Ovary (tissue), 3 donors: ENCODE measurements at regions not wholly inside any gene's neighbourhood (a gene's known extent, or its start where the extent isn't known, plus 50 kb on each side); places are given as distances from the start of the nearest gene placed in this dataset.

ENCODE experiments used
- CTCF ChIP-seq, 3 donors: fragments of 450-650 bp in 2 of 3; fragments of 200-600 bp in 1 of 3; IDR thresholded peaks; one replicate each; pipeline versions ENCODE4 v1.5.1 to v1.8.0; 2016 to 2022; ENCODE audit warnings: antibody characterized with exemption in 3 of 3, mild to moderate bottlenecking in 1 of 3
- EP300 ChIP-seq: sonication (generic); formaldehyde crosslinking; IDR thresholded peaks from one replicate; pipeline ENCODE4 v1.6.1; 2017; ENCODE audit warnings: antibody characterized with exemption
- POLR2A ChIP-seq: fragments of 450-650 bp; IDR thresholded peaks from one replicate; pipeline ENCODE4 v1.6.1; 2017; ENCODE audit warnings: antibody characterized with exemption, mild to moderate bottlenecking, moderate library complexity
- donor health status: DM: no; HTN: no; CAD: no.

- TF ChIP-seq CTCF (IDR thresholded peaks at IDR 0.05) (no peak), POLR2A (no peak), EP300 (no peak)
Observed at GRCh38 chr1:65504263-65504662, 83.8 kb downstream of the LEPR start.
